ENCODE measurements at regions not wholly inside any gene's neighbourhood (a gene's known extent, or its start where the extent isn't known, plus 50 kb on each side); places are given as distances from the start of the nearest gene placed in this dataset.

DNA sequence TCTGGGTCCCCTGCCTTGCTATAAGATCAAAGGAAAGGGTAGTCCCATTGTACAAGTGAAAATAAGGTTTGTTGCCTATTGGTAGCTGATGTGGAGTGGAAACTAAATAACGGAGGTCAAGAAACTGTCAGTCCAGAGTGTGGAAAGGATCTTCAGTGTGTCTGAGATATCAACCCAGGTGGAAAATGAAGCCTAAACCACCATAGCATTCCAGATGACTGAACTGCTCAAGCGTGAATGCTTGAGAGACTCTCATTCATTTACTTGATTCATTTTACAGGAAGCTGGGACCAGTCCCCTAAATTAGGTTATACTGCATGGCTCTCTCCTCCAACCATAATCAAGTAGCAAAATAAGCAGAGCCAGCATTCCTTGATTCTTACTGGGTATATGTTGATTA is 116.0 kb upstream of the SLC28A3 start:
- DNase-seq, result no peak

DNA sequence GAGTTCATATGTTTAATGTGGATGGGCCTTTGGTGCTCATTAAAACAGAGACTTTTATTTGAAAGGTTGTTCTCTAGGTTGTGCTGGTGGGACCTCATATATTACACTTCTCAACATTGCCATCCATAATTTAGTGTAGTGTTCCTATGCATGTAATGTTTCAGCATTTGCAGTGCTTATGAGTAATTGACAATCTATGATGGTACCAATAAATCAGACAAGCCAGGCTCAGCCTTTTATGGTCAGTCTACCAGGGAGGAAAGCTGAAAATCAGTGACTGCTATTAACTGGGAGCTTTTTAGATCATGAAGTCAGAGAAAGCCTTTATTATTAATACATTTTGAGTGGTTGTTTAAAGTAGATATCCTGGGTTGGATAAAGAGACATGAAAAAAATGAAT is 120.1 kb upstream of the SLC28A3 start:
- no peak for DNase-seq

DNA sequence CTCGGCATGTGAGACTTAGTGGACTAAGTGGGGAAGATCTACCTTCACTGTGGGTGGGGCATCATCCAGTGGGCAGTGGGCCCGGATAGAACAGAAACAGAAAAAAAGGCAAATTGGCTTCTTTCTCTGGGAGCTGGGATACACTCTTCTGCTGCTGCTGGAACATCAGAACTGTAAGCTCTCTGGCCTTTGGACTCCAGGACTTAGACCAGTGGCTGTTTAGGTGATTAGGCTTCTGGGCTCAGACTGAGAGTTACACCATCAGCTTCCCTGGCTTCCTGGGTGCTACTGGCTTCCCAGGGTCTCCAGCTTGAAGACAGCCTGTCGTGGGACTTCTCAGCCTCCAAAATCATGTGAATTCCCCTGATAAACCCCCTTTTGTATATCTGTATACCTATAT is 122.7 kb upstream of the SLC28A3 start:
- no peak for DNase-seq

DNA sequence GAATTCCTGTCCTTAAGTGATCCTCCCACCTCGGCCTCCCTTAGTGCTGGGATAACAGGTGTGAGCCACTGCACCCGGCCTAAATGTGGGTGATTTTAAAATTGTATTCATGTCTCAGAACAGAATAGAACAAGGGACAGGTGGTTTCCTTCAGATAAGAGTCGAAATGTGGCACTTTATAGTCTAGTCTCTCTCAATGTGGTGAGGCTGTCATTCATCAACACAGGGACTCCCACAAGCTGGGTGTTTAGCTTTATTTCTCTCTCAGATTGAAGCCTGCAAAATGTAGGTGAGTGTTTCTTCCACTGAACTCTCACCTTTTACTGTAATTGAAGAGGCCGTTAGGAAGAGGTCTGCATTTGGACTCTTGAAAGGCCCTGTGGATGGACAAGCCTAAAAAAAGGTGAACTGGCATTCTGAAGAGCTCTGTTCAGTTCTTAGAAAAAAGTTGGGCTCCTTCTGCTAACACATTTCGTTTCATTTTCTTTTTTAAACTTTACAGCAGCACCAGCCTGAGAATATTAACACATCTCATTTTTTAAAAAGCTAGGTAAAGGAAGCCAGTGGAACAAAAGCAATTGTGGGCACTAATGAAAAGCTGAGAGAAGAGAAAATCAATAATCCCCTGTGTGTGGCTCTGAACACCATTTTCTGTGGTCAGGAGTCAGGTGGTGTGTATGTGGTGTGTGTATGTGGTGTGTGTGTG is 126.2 kb upstream of the SLC28A3 start:
- no peak for DNase-seq

DNA sequence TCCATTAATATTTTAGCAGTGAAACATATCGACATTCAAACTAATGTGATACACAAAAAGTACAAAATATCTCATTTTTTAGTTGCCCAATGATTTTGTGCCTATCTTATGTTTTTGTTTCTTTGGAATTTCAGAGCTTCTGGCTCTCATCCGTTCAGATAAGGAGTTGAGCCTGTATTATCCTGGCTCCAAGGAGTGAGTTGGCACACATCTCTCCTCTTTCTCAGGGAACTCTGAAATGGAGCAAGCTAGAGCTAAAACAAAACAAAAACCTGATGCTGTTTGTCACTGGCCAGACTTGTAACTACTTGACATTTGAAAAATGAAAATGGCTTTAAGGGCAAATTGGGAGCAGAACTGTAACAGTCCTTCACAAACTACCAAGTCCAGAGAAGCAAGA is 131.3 kb upstream of the SLC28A3 start:
- DNase-seq, result no peak

DNA sequence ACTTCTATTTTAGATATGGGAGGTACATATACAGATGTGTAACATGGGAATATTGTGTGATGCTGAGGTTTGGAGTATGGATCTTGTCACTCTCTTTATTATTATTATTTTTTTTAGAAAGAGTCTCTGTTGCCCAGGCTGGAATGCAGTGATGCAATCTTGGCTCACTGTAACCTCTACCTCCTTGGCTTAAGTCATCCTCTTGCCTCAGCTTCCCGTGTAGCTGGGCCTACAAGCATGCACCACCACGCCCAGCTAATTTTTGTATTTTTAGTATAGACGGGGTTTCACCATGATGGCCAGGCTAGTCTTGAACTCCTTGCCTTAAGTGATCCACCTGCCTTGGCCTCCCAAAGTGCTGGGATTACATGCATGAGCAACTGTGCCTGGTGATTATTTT is 138.4 kb upstream of the SLC28A3 start:
- no peak for DNase-seq

DNA sequence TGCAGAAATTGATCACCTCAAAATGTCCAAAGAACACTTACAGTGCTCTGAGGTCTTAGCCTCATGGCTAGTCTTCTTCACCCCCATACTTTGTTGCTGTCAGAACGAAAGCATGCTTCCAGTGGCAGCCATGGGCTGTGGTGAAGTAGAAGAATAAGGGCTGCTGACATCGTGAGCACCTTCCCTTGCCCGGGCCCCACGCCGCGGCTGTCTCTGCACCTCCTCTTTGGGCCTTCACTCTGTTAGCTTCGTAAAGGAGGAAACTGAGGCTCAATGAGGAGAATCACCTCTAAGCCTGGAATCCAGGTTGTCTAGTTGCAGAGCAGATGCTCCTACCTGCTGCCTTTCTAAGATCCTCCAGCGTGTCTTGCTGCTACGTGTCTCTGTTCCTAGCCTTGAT is 139.5 kb upstream of the SLC28A3 start:
- DNase-seq, result no peak

DNA sequence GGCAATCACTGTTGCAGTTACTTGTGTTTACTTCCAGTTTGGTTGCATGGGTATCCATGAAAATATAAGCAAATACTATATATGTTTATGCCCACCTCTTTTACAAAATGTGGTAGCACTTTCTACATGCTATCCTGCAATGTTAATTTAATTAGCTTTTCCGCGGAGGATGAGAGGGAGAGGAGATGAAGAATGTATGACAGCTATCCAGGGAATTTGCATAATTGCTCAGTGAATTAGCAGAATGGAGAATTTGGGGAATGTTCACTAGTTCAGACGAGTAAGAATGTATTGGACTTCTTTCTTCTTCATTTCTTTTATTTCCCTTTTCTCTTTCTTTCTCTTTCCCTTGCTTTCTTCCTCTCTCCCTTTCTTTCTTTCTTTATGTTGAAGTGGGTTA is 140.7 kb upstream of the SLC28A3 start:
- DNase-seq, result no peak

DNA sequence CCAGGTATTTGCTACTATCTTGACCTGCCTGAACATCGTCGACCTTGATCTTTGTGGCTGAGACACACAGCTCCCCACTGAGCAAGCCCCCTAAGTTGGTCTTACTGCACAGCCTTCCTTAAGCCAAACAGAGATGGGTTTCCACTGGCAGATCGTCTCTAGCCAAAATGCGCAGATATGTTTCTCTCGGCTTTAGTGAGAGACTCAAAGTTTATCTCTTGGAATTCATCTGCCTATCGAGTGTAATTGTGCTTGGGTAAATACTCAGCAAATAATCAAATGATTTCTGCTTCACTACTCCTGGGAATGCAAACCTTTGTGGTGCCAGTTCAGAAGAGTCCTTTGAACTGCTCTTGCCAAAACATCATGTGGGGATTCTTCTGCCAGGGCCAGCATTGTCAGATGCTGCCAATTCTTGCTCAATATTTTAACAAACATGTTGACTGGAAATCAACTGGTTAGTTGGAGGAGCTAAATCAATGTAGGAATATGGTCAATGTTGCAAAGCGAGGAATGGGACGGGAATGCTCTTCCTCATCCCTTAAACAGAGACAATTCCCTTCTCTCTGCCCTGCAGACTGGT is 141.2 kb upstream of the SLC28A3 start:
- no peak for DNase-seq

DNA sequence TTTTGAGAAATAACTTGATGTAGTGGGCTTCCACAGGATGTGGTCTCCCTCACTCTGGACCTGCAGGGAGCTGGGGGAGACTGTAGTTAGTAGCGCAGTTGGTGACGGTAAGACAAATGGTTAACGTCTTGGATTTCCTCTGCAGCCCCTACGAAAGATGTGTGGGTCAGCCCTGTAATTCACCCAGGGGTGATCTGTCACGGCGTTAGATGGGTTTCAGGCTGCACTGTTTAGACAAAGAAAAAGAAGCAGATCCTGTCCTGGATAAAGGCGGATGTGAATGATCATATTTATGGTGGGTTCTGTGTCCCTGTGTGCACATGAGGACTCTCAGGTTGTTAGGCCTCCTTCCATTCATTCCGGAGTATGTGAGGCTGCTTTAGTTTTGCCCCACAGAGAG is 142.0 kb upstream of the SLC28A3 start:
- DNase-seq, result no peak

DNA sequence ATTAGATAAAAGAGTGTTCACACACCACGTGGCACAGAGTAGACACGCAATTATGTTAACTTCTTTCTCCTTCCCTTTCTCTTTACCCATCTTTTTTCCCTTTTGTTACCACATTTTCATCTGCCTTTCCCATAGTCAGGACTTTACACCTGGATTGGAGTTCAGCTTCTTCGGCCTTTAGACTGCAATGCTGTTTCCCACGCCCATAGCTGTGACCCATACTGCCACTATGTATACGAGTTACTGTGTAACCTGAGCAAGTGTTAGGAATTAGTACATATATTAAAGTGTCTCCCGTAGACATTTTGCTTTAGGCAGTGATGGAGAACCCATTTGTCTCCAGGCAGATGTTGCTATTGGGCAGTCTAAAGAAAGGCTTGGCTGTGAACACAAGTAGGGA is 143.6 kb upstream of the SLC28A3 start:
- no peak for DNase-seq

DNA sequence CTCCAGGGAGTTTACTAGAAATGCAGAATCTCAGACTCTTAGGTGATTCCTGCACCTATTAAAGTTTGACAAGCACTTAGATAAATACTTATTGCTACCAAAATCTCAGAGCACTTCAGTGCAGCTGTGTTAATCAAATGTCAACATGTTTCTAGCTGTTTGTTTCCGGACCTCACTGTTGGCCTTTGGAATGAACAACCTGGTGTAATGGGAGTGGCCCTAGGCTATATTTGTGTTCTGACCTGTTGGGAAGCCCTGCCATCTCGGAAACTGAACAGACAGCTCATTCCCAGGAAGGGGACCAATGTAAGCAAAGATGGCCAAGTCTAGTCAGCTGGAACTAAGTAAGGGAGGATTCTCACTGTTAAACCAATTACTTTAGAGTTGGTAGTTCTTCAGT is 145.0 kb upstream of the SLC28A3 start:
- no peak for DNase-seq

DNA sequence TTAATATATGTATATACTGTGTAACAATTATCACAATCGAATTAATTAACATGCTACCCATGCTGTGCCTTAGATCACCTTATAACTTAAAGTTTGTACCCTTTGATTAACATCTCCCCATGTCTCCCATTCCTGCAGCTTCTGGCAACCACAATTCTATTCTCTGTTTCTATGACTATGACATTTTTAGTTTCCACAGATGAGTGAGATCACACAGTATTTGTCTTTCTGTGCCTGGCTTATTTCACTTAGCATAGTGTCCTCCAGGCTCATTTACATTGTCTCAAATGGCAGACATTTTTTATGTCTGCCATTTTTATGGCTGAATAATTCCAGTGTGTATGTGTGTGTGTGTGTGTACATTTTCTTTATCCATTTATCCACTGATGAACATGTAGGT is 146.1 kb upstream of the SLC28A3 start:
- no peak for DNase-seq

DNA sequence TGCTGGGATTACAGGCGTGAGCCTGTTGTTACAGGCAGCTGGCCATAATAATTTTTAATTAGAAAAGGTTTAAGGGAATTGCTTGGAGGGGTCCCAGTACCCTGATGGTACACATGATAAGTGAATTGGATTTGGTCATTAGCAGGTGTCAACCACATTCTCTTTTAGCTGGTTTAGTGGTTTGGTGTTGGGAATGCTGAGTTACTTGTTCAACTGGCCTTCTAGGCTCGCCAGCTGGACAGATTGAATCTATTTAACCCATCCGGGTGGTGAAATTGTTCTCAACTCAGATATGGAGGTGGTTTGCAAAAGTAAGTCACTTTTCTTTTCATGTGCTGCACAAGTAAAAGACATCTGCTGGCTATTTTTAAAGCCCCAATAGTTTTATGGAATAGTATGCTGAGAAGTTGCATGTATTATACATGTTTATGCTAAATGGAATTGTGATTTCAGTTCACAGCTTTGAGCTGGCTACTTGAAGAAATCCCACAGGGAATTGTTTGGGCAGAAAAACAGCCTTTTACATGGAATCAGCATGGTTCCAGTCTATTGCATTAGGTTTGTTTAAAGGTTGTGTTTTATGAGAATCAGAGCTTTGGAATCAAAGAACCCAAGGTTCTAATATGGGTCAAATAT is 149.8 kb upstream of the SLC28A3 start:
- DNase-seq, result no peak

DNA sequence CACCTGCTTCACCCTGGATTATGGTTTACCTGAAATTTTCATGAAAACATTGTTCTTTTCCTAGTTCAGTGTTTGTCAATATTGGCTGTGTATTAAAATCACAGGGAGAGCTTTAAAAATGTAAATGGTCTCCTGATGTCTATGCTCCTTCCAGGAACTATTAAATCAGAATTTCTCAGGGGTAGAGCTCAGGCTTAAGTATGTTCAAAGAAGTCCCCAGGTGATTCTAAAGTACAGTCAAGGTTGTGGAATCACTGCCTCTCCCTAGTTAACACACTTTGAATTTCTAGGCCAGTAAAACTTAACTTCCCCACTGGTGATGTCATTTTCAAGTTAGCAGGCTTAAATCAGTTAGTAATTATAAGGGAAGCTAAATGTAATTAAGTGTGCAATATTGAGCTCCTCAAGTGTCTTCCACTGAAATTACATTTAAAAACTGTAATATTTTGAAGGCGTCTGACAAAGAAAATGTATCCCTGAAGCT is 150.3 kb upstream of the SLC28A3 start:
- no peak for DNase-seq

DNA sequence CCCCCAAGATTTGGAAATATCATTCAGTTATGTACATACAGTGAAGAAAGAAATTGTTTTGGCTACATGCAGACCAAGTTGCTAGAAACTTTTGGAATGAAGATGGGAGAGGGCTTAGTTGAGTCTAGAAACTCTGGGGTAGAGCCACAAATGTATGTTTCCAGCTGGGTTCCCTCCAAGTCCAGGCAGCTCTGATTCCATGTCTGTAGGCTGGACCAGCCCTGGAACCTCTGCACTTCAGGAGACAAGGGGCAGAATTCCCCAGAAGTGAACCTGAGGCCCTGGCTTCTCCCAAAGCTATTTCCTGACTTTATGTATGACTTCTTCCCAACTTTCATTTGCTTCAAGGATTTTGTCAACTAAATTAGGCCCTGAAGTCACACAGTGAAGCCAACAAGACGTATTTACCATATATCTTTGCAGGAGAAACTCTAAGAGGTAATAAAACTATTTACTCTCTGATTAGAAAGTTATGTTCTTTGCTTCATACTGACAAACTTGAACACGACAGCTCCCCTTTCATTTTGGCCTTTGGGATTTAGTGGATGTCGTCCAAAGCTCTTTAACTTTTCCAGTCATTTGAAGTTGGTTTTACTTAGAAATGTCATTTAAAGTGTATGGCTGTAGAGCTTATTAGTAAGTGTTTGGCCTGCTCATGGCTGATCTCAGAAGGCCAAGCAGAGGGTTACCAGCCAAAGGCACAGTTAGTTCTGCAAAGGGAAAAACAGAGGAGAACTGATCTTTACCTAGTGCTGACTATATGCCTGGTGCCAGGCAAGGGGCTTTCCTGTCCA is 152.0 kb upstream of the SLC28A3 start:
- DNase-seq, result no peak

DNA sequence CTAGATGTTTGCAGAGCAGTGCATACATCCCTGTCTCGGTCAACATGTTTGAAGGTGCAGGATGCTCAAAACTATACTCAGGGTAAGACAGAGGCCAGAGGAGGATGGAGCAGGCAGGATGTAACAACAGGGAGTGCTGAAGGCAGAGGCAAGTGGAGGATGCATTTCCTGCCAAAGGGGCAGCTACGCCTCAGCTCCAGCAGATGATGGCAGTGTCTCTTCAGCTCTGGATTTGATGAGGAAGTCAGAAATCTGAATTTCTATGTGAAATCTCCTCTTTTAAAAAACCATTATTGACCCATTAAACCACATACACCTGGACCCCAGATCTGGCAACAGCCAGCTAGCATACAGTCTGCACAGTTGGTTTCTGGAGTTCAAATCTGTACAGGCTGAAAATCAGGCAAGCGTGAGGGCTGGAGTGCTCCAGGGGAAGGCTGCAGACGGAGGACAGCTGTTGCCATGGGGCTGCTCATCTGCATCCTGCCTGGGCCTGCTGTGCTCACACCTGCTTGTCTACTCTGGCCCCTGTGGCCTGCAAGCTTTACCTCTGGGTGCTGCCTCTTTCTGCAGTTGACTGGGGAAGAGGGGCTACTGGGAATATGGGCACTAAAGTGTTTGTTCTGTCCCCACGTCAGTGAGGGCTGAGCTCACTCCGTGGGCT is 152.9 kb upstream of the SLC28A3 start:
- DNase-seq, result no peak

DNA sequence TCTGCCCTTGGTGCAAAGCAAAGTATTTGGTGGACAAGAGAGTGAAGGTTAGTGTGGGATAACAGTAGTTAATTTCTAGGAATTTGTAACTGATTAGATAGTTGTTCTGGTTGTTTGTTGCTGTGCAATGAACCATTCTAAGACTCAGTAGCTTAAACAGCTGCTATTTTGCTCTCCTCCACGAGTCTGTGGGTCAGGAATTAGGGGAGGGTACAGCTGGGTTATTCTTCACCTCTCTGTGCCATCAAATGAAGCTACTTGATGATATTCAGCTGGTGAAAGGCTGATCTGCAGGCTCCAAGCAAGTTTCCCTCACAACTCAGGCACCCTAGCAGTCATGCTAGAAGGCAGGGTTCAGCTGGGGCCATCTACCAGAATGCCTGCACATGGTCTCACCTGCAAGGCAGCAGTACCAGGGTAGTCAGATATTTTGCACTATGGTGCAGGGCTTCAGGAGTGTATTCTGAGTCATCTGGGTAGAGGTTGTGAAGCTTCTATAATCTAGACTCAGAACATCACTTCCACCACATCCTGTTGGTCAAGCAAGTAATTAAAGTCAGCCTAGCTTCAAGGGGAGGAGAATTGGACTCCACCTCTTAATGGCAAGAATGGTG is 159.5 kb upstream of the SLC28A3 start:
- no peak for DNase-seq

DNA sequence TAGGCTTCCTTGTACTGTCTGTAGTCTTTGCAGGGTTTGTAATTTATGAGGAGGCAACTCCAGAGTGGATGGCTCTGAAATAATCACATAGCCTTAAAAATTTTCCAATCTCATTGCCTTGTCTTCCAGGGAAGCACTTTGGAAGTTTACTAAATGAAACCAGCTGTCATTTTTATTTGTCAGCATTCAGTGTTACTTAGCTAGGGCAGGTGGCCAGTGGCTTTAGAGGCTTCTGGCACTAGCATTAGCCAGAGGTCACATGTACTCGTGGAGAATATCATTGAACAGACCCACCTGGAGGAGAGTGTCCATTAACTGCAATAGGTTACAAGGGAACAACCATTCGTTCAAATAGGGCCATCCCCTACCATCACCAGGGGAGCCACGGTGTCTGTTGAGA is 160.3 kb upstream of the SLC28A3 start:
- no peak for DNase-seq

DNA sequence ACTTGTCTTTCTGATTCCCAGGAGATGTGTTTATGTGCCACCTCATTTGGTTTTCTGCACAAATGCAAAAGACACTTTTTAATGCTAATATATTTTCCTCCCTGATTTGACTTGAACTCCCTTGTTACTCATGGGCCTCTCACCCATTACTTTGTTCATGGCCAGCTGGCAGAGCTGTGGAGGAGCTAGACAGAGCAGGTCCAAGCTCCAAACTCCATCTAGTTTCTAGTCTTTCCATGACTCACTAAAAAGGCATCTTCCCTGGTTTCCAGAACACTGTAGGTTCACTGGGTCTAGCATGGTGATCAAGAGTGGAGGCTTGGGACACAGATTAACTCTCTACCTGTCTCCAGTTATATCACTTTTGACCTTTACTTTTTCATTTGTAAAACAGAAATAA is 161.0 kb upstream of the SLC28A3 start:
- DNase-seq, result no peak

DNA sequence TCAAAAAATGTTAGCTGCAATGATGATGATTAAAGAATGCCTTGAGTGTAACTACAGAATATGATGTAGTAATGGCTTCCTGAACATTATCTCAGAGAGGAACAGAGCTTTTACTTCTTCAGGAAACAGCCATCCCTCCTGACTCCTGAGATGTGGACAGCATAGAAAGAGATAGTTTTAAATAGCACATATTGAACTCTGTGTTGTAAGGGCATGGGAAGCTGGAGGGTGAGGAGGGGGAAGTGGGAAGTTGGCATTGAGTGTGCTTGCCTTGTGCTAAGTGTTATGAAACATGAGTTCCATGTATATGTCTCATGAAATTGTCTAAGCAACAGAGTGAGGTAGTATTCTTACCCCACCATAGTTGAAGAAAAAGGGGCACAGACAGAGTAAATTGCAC is 161.5 kb upstream of the SLC28A3 start:
- no peak for DNase-seq

DNA sequence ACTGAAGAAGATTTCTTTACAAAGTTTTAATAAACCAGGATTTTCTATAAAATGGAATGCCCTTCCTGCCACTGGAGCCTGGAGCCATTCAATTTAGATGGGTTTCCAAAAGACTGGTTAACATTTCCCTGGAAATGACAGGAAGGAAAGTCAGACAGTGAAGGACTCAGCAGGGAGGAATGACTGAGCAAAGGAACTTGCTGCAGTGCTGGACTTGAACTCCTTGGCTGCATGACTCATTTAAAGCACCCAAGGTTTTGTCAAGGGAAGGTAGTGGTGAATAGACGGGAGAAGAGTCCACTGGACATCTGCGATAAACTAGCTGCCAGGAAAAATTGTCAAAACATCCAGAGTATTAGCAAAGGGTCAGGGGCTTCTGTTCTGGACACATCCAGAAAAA is 163.8 kb upstream of the SLC28A3 start:
- no peak for DNase-seq

DNA sequence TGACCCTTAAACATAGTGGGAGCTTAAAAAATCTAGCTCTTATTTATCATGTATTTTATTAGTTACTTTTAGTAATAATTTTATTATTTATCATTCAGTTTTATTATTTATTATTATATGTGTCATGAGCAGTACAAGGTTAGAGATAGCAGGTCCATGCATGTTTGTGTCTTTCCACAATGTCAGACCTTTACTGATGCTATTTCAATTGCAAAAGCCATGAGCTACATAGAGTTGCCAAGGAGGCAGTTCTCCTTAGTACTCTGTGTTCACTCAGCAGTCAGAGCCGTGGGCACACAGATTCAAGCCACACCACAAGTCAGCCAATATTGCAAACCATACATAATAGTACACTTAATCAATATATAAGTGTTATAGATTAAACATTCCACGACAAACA is 157.9 kb upstream of the NTRK2 start:
- DNase-seq, result no peak
